Endothelial cell of umbilical vein (primary cell): ENCODE measurements at regions not wholly inside any gene's neighbourhood (a gene's known extent, or its start where the extent isn't known, plus 50 kb on each side); places are given as distances from the start of the nearest gene placed in this dataset.

Experiments
- BruUV-seq: library from RNA; stranded (reverse); fragments of 400-500 nt; replicated peaks from 2 replicates; lab custom pipeline; 2021; lab: Mats Ljungman, UMichigan
- CTCF ChIA-PET: fragments of 300-600, 350-600 bp; sonication (Branson Sonifier 250); formaldehyde crosslinking; loops from one replicate; lab custom pipeline; 2021; ENCODE audit warnings: antibody characterized with exemption, inconsistent platforms; lab: Charles Lee
- POLR2A ChIA-PET: fragments of 300-600, 350-600 bp; sonication (Branson Sonifier 250); formaldehyde crosslinking; loops from one replicate; lab custom pipeline; 2021; ENCODE audit warnings: antibody characterized with exemption, inconsistent platforms; lab: Charles Lee
- DNase-seq: peaks from one replicate; pipeline ENCODE4 v3.0.0-alpha.2; 2011; ENCODE audit warnings: low read depth, low spot score
- FAIRE-seq: peaks from 2 replicates; lab custom pipeline; 2011; peaks lifted over from hg19 to GRCh38; lab: Jason Lieb, UNC
- H2AFZ ChIP-seq: 2 replicates; pipeline ENCODE4 v1.6.0; 2012; ENCODE audit warnings: low read depth, low read length, control low read depth, inconsistent platforms
- H3K27ac ChIP-seq: 2 replicates; pipeline ENCODE4 v1.5.1; 2011; ENCODE audit warnings: low read depth, mild to moderate bottlenecking, control low read depth, low read length, moderate library complexity; ENCODE audit not compliant: insufficient read depth
- H3K27me3 ChIP-seq, 2 experiments: 2 replicates each; pipeline versions ENCODE4 v1.6.0 to v1.6.1; 2011; ENCODE audit warnings: low read length in 2 of 2, mixed read lengths in 1 of 2; ENCODE audit not compliant: control insufficient read depth in 2 of 2, insufficient read depth in 2 of 2
- H3K36me3 ChIP-seq, 2 experiments: 2 replicates in 1 of 2; 3 replicates in 1 of 2; pipeline ENCODE4 v1.5.1; 2011; ENCODE audit warnings: low read length in 2 of 2, mild to moderate bottlenecking in 1 of 2, moderate library complexity in 1 of 2; ENCODE audit not compliant: control insufficient read depth in 2 of 2, insufficient read depth in 2 of 2; ENCODE audit errors: extremely low read depth in 1 of 2
- H3K4me1 ChIP-seq: 3 replicates; pipeline ENCODE4 v1.5.1; 2011; ENCODE audit warnings: mild to moderate bottlenecking, low read length; ENCODE audit not compliant: control insufficient read depth, insufficient read depth; ENCODE audit errors: extremely low read depth
- H3K4me2 ChIP-seq: 2 replicates; pipeline ENCODE4 v1.6.1; 2011; ENCODE audit warnings: low read length, control low read depth, mixed read lengths; ENCODE audit not compliant: insufficient read depth
- H3K4me3 ChIP-seq, 3 experiments: fragments of 200-600 bp in 1 of 3; sonication (generic), shearing (Covaris generic) in 1 of 3; replicated peaks in 1 of 3; 2 replicates each; pipeline ENCODE4 v1.5.1; 2011 to 2016; ENCODE audit warnings: control low read depth in 3 of 3, low read length in 3 of 3, mild to moderate bottlenecking in 2 of 3, inconsistent platforms in 1 of 3, low read depth in 1 of 3, moderate library complexity in 1 of 3; ENCODE audit not compliant: insufficient read depth in 1 of 3
- H3K79me2 ChIP-seq: 2 replicates; pipeline ENCODE4 v1.6.0; 2012; ENCODE audit warnings: low read length, inconsistent platforms; ENCODE audit not compliant: control insufficient read depth, insufficient read depth
- H3K9ac ChIP-seq: replicated peaks from 2 replicates; pipeline ENCODE3; 2011; ENCODE audit warnings: low read length, control low read depth; ENCODE audit not compliant: insufficient read depth; ENCODE audit errors: extremely low read depth
- H3K9me1 ChIP-seq: replicated peaks from 3 replicates; pipeline ENCODE4 v1.6.0; 2011; ENCODE audit warnings: mild to moderate bottlenecking, low read length; ENCODE audit not compliant: control insufficient read depth, insufficient read depth; ENCODE audit errors: extremely low read depth
- H3K9me3 ChIP-seq: replicated peaks from 2 replicates; pipeline ENCODE4 v1.5.1; 2012; ENCODE audit warnings: low read length, inconsistent platforms; ENCODE audit not compliant: control insufficient read depth, insufficient read depth
- H4K20me1 ChIP-seq: replicated peaks from 2 replicates; pipeline ENCODE3; 2011; ENCODE audit warnings: mild to moderate bottlenecking, low read length; ENCODE audit not compliant: control insufficient read depth, insufficient read depth; ENCODE audit errors: extremely low read depth
- FOS ChIP-seq: IDR thresholded peaks from 2 replicates; pipeline ENCODE4 v1.6.1; 2011; ENCODE audit warnings: mild to moderate bottlenecking, low read length, moderate library complexity, borderline replicate concordance; ENCODE audit not compliant: insufficient read depth
- GATA2 ChIP-seq: IDR thresholded peaks from 2 replicates; pipeline ENCODE4 v1.7.0; 2011; ENCODE audit warnings: low read depth, mild to moderate bottlenecking, moderate library complexity, mixed read lengths, low read length; ENCODE audit not compliant: insufficient read length, insufficient read depth
- JUN ChIP-seq: IDR thresholded peaks from 2 replicates; pipeline ENCODE4 v1.6.1; 2011; ENCODE audit warnings: borderline replicate concordance, low read depth; ENCODE audit not compliant: insufficient read length, insufficient read depth
- MYC ChIP-seq: IDR thresholded peaks from one replicate; pipeline ENCODE4 v1.6.1; 2011; ENCODE audit warnings: mild to moderate bottlenecking, low read depth, low read length
- POLR2A ChIP-seq: IDR thresholded peaks from 2 replicates; pipeline ENCODE4 v1.6.1; 2012; ENCODE audit warnings: low read depth, mild to moderate bottlenecking, control low read depth, low read length
- POLR2AphosphoS5 ChIP-seq: IDR thresholded peaks from 2 replicates; pipeline ENCODE4 v1.6.1; 2012; ENCODE audit warnings: low read depth, mild to moderate bottlenecking, control low read depth, low read length, moderate library complexity; ENCODE audit not compliant: insufficient read depth
- dilution Hi-C: fragments of 300-500 bp; cut with MboI; formaldehyde crosslinking; loops from one replicate; pipeline ENCODE4 v1.15.0; 2019; ENCODE audit warnings: low sequenced_read_pairs; ENCODE audit not compliant: extremely low pct_ligation_motif_present
- intact Hi-C: fragments of 100-400 bp; cut with micrococcal nuclease; formaldehyde crosslinking; loops from one replicate; pipeline ENCODE4 v1.10.0; 2022
- TF ChIP-seq, protein P1 (sequence below), 2 donors: IDR thresholded peaks; 1 replicate in 1 of 2; 2 replicates in 1 of 2; pipeline ENCODE4 v1.5.1; 2011; ENCODE audit warnings: low read length in 2 of 2, mild to moderate bottlenecking in 2 of 2, moderate library complexity in 2 of 2, control low read depth in 1 of 2, inconsistent platforms in 1 of 2, low read depth in 1 of 2; ENCODE audit not compliant: insufficient read depth in 1 of 2; ENCODE audit errors: extremely low read depth in 1 of 2
- TF ChIP-seq, protein P2 (sequence below): IDR thresholded peaks from 2 replicates; pipeline ENCODE4 v1.6.1; 2011; ENCODE audit not compliant: insufficient read depth, insufficient read length

DNA sequence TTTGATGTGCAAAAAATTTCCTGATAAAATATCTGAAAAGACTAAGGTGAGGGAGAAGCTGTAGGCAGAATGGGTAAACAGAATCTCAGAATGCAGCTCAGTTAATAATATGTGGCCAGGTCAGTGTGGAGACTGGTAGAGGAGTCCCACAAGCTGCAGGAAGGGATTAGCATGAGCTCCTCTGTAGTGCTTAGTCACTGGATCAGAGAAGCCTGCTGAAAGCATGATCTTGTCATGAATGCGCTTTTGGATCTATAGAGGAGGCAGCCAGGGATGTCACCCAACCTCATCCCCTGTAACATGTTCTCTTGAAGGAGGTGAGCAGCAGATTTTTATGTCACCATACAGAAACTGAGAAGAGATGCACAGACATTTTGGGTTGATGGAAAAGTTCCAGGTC, 1035.3 kb upstream of the GBE1 start:
- CTCF ChIA-PET: no interaction called here
- POLR2A ChIA-PET: no interaction called here
- no peak for FAIRE-seq

More for the DNA sequence above, 1035.3 kb upstream of the GBE1 start:
- intact Hi-C loops (no loop called here), dilution Hi-C loops (no loop called here)
- H3K9me1 ChIP-seq: no peaks in the 10 kb centered on the region
- no peak overlapping the region for H3K9ac ChIP-seq
- no peaks in the 10 kb centered on the region for H3K4me1 ChIP-seq
- H3K4me2 ChIP-seq: no peak overlapping the region
- no peaks in the 10 kb centered on the region for H3K27me3 ChIP-seq
- H3K27ac ChIP-seq: no peak overlapping the region
- DNase-seq: no peak
- peaks cover 3% of the 10 kb centered on the region for H3K9me3 ChIP-seq
- H4K20me1 ChIP-seq: no peaks in the 10 kb centered on the region
- H3K79me2 ChIP-seq: no peaks in the 10 kb centered on the region
- H3K4me3 ChIP-seq: no peak overlapping the region
- no TSS peak for BruUV-seq
- no peaks in the 10 kb centered on the region for H3K36me3 ChIP-seq
- H2AFZ ChIP-seq: no peak overlapping the region
- TF ChIP-seq, protein P1, sequence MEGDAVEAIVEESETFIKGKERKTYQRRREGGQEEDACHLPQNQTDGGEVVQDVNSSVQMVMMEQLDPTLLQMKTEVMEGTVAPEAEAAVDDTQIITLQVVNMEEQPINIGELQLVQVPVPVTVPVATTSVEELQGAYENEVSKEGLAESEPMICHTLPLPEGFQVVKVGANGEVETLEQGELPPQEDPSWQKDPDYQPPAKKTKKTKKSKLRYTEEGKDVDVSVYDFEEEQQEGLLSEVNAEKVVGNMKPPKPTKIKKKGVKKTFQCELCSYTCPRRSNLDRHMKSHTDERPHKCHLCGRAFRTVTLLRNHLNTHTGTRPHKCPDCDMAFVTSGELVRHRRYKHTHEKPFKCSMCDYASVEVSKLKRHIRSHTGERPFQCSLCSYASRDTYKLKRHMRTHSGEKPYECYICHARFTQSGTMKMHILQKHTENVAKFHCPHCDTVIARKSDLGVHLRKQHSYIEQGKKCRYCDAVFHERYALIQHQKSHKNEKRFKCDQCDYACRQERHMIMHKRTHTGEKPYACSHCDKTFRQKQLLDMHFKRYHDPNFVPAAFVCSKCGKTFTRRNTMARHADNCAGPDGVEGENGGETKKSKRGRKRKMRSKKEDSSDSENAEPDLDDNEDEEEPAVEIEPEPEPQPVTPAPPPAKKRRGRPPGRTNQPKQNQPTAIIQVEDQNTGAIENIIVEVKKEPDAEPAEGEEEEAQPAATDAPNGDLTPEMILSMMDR (IDR thresholded peaks at IDR 0.05; ENCODE audit: extremely low read depth in 1 of 2, insufficient read depth in 1 of 2, low read depth in 1 of 2, low read length in 2 of 2): no peak
- TF ChIP-seq POLR2A: no peak
- TF ChIP-seq, protein P2, sequence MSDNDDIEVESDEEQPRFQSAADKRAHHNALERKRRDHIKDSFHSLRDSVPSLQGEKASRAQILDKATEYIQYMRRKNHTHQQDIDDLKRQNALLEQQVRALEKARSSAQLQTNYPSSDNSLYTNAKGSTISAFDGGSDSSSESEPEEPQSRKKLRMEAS: no peak
- no peak for TF ChIP-seq POLR2AphosphoS5
- no peak for TF ChIP-seq GATA2
- no peak for TF ChIP-seq JUN
- no peak for TF ChIP-seq FOS
- TF ChIP-seq MYC: no peak
